ENCODE measurements at regions not wholly inside any gene's neighbourhood (a gene's known extent, or its start where the extent isn't known, plus 50 kb on each side); places are given as distances from the start of the nearest gene placed in this dataset.

DNA sequence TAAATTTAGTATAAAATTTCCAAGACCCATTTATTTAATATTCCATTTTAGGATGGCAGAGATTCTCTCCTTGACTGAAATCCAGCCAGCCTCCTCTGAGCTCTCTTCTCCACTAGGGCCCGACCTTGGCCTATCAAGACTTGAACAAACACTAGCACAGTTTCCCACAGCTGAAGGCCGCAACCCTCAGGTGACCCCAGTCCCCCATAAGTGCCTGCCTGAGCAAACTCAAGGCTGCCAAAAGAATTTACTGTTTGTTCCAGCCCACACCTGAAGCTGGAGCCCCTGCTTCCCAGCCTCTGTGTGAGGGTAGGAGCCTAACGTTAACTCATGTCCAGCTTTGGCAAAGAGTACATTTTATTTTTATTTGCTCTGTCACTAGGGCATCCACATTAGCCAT lies 629.0 kb upstream of the ZFP42 start:
- TF ChIP-seq, protein P1, sequence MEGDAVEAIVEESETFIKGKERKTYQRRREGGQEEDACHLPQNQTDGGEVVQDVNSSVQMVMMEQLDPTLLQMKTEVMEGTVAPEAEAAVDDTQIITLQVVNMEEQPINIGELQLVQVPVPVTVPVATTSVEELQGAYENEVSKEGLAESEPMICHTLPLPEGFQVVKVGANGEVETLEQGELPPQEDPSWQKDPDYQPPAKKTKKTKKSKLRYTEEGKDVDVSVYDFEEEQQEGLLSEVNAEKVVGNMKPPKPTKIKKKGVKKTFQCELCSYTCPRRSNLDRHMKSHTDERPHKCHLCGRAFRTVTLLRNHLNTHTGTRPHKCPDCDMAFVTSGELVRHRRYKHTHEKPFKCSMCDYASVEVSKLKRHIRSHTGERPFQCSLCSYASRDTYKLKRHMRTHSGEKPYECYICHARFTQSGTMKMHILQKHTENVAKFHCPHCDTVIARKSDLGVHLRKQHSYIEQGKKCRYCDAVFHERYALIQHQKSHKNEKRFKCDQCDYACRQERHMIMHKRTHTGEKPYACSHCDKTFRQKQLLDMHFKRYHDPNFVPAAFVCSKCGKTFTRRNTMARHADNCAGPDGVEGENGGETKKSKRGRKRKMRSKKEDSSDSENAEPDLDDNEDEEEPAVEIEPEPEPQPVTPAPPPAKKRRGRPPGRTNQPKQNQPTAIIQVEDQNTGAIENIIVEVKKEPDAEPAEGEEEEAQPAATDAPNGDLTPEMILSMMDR (IDR thresholded peaks at IDR 0.05; ENCODE audit: insufficient read depth, low read depth, low read length, missing control alignments), result no peak
- DNase-seq (ENCODE audit: low read depth), result no peak
- no peak overlapping the region for H3K4me3 ChIP-seq (ENCODE audit: low read length)

DNA sequence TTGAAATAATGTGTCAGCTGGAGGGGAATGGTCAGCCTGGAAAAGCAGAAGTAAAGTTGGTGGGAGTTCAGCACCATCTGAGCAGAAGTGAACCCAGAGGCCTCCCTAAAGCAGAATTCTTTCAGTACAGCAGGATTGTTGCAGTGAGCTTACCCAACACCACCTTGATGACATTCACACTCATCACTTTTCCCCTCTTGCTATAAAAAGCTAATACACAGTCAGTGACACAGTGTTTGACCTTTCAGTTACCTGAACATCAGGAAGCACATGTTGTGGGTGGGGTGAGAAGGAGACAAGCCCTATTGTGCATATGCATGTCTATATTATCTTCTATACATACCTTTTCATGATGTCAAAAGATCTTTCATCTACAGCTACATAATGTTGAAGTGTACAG lies 624.7 kb upstream of the ZFP42 start:
- peak; percentile 44 for DNase-seq (ENCODE audit: low read depth)
- H3K4me3 ChIP-seq (ENCODE audit: low read length), result no peak overlapping the region
- TF ChIP-seq, protein P1 (IDR thresholded peaks at IDR 0.05; ENCODE audit: insufficient read depth, low read depth, low read length, missing control alignments), result no peak

DNA sequence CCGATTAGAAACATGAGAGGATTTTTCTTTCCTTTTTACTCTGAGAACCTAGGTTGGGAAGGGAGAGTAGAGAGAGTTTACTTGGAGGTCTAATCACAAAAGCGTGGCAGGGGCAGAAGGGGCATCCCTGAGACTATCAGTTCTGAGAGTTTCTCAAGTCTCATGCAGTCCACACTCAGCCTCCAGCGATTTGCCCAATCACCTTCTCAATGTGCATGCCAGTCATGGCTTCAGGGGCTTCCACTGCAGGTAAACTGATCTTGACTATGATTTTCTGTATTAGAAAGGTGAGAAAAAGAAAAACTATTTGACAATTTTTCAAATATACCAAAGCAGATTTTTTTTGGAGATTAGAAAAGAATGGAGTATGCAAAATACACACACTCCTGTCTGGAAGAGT lies 617.1 kb upstream of the ZFP42 start:
- TF ChIP-seq, protein P1 (IDR thresholded peaks at IDR 0.05; ENCODE audit: insufficient read depth, low read depth, low read length, missing control alignments), result no peak
- DNase-seq (ENCODE audit: low read depth), result no peak
- H3K4me3 ChIP-seq (ENCODE audit: low read length), result no peak overlapping the region

DNA sequence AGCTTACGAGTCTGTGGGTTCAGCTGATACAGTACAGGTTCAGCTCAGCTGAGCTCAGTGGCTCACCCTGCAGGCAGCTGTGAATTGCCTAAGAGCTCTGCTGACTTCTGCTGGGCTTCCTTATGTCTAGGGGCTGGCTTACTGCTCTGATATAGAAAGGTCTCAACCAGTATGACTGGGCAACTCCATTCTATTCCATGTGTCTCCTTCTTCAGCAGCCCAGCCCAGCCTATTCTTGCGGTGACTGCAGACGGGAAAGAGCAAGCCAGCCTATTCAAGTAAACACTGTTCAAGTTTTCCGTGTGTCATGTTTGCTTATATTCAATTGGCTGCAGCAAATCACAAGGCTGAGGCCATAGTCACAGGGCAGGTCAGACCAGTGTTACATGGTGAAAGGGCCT lies 615.4 kb upstream of the ZFP42 start:
- H3K4me3 ChIP-seq (ENCODE audit: low read length), result no peak overlapping the region
- TF ChIP-seq, protein P1 (IDR thresholded peaks at IDR 0.05; ENCODE audit: insufficient read depth, low read depth, low read length, missing control alignments), result peak; percentile 46
- peak; percentile 61 for DNase-seq (ENCODE audit: low read depth)

DNA sequence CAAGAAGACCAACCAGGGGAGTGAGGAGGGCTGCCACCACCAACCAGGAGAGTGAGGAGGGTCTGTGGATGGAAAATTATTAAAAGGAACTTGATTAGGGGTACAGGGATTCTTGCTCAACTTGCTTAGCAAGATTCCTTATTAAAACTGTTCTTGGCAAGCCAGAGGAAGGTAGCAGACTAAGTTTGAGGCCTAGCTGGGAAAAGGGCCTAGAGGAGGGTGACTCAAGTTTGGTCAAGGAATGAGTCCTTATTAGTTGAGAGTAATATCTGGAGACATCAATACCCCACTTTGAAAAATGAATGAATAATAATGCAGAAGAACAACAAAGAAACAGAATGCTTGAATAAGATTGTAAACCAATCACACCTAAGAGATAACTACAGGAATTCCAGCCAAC lies 612.4 kb upstream of the ZFP42 start:
- peak; percentile 75 for DNase-seq (ENCODE audit: low read depth)
- TF ChIP-seq, protein P1 (IDR thresholded peaks at IDR 0.05; ENCODE audit: insufficient read depth, low read depth, low read length, missing control alignments), result no peak
- no peak overlapping the region for H3K4me3 ChIP-seq (ENCODE audit: low read length)

- peak; percentile 30 for DNase-seq (ENCODE audit: low read depth)
- H3K4me3 ChIP-seq (ENCODE audit: low read length), result no peak overlapping the region
- TF ChIP-seq, protein P1 (IDR thresholded peaks at IDR 0.05; ENCODE audit: insufficient read depth, low read depth, low read length, missing control alignments), result no peak
These were observed 607.8 kb upstream of the ZFP42 start for GRCh38 chr4:187387739-187388138.

DNA sequence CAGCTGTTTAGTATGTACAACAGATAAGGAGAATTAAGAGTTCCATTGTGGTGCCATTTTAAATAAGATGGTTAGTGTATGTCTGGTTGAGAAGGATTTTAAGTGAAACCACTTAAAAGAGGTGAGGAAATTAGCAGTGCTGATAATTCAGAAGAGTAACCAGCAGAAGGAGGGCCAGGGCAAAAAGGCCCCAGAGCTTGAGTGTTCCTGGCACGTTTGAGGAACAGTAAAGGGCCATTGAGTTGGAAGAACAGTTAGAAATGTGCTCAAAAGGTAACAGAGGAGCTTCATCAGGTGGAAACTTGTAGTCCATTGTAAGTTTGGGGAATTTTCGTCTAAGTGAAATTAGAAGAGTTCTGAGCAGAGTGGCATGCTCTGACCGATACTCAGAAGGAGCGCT lies 606.2 kb upstream of the ZFP42 start:
- H3K4me3 ChIP-seq (ENCODE audit: low read length), result no peak overlapping the region
- TF ChIP-seq, protein P1 (IDR thresholded peaks at IDR 0.05; ENCODE audit: insufficient read depth, low read depth, low read length, missing control alignments), result no peak
- DNase-seq (ENCODE audit: low read depth), result no peak
